GM23338 (cell line): ENCODE measurements at regions not wholly inside any gene's neighbourhood (a gene's known extent, or its start where the extent isn't known, plus 50 kb on each side); places are given as distances from the start of the nearest gene placed in this dataset.

Source experiments
- ATAC-seq: fragments of 200-7000 bp; cut with Tn5 transposase; 3 replicates; pipeline ENCODE4 v1.9.1; 2020
- DNase-seq: peaks from one replicate; pipeline ENCODE4 v3.0.0-alpha.2; 2015; ENCODE audit warnings: low spot score
- H2AFZ ChIP-seq: fragments of 200-600 bp; sonication (generic); 2 replicates; pipeline ENCODE4 v1.8.0; 2016; ENCODE audit warnings: antibody characterized with exemption, mild to moderate bottlenecking, moderate library complexity
- H3F3A ChIP-seq: fragments of 200-600 bp; sonication (generic); replicated peaks from 2 replicates; pipeline ENCODE4 v1.8.0; 2017; ENCODE audit warnings: antibody characterized with exemption, mixed run types, low read depth
- H3K27ac ChIP-seq: fragments of 200-600 bp; sonication (generic); 2 replicates; pipeline ENCODE4 v1.6.1; 2016; ENCODE audit warnings: low read depth
- H3K27me3 ChIP-seq: fragments of 200-600 bp; sonication (generic); 2 replicates; pipeline ENCODE4 v1.8.0; 2016; ENCODE audit warnings: mild to moderate bottlenecking, mixed run types, moderate library complexity; ENCODE audit not compliant: insufficient read depth
- H3K36me3 ChIP-seq: fragments of 200-600 bp; sonication (generic); 2 replicates; pipeline ENCODE4 v1.8.0; 2016; ENCODE audit warnings: mild to moderate bottlenecking; ENCODE audit not compliant: insufficient read depth
- H3K4me1 ChIP-seq: fragments of 200-600 bp; sonication (generic); 2 replicates; pipeline ENCODE4 v1.8.0; 2016; ENCODE audit warnings: mild to moderate bottlenecking, moderate library complexity; ENCODE audit not compliant: insufficient read depth
- H3K4me2 ChIP-seq: fragments of 200-600 bp; sonication (generic); 2 replicates; pipeline ENCODE4 v1.7.1; 2017; ENCODE audit warnings: mixed run types
- H3K4me3 ChIP-seq: fragments of 200-600 bp; sonication (generic); 2 replicates; pipeline ENCODE4 v1.6.1; 2016; ENCODE audit warnings: mixed run types
- H3K79me2 ChIP-seq: fragments of 200-600 bp; sonication (generic); replicated peaks from 2 replicates; pipeline ENCODE4 v1.8.0; 2017; ENCODE audit warnings: mild to moderate bottlenecking; ENCODE audit not compliant: insufficient read depth
- H3K9me2 ChIP-seq: fragments of 200-600 bp; sonication (generic); 2 replicates; pipeline ENCODE4 v1.8.0; 2017; ENCODE audit not compliant: insufficient read depth
- H4K20me1 ChIP-seq: fragments of 200-600 bp; sonication (generic); replicated peaks from 2 replicates; pipeline ENCODE4 v1.8.0; 2017; ENCODE audit warnings: mild to moderate bottlenecking; ENCODE audit not compliant: insufficient read depth
- H3K27ac Mint-ChIP-seq: 2 replicates; pipeline ENCODE4 v1.8.0; 2020; ENCODE audit warnings: inconsistent platforms, mild to moderate bottlenecking, moderate library complexity, mixed read lengths
- H3K27me3 Mint-ChIP-seq: 3 replicates; pipeline ENCODE4 v1.8.0; 2022; ENCODE audit warnings: low read depth, mild to moderate bottlenecking, moderate library complexity, mixed read lengths, inconsistent platforms; ENCODE audit not compliant: insufficient read depth, poor library complexity
- H3K36me3 Mint-ChIP-seq: 3 replicates; pipeline ENCODE4 v1.8.0; 2021; ENCODE audit warnings: low read depth, mild to moderate bottlenecking, inconsistent platforms, moderate library complexity, mixed read lengths
- H3K4me1 Mint-ChIP-seq: 3 replicates; pipeline ENCODE4 v1.8.0; 2020; ENCODE audit warnings: mild to moderate bottlenecking, inconsistent platforms, mixed read lengths
- H3K4me3 Mint-ChIP-seq: 3 replicates; pipeline ENCODE4 v1.8.0; 2021; ENCODE audit warnings: moderate library complexity, mild to moderate bottlenecking, inconsistent platforms, mixed read lengths
- H3K9me3 Mint-ChIP-seq: 3 replicates; pipeline ENCODE4 v1.8.0; 2020; ENCODE audit warnings: moderate library complexity, mild to moderate bottlenecking, inconsistent platforms, mixed read lengths
- EZH2 ChIP-seq: fragments of 200-600 bp; sonication (generic); IDR thresholded peaks from one replicate; pipeline ENCODE4 v1.8.0; 2017; ENCODE audit warnings: antibody characterized with exemption, mild to moderate bottlenecking, low read depth; ENCODE audit not compliant: unreplicated experiment
- NANOG ChIP-seq: IDR thresholded peaks from 2 replicates; pipeline ENCODE4 v1.6.1; 2016; ENCODE audit warnings: antibody characterized with exemption, borderline replicate concordance
- POLR2AphosphoS5 ChIP-seq: IDR thresholded peaks from 2 replicates; pipeline ENCODE4 v1.6.1; 2016; ENCODE audit warnings: antibody characterized with exemption, low read depth
- STAT1 ChIP-seq: IDR thresholded peaks from one replicate; pipeline ENCODE4 v1.6.1; 2016; ENCODE audit warnings: antibody characterized with exemption; ENCODE audit not compliant: unreplicated experiment
- ZNF331 ChIP-seq: fragments of 250-450 bp; sonication (Bioruptor Pico); IDR thresholded peaks from 2 replicates; pipeline ENCODE4 v1.5.0; 2020; ENCODE audit warnings: low read depth, mild to moderate bottlenecking, moderate library complexity
- TF ChIP-seq, protein P1 (sequence below): fragments of 250-450 bp; sonication (Bioruptor Pico); IDR thresholded peaks from 2 replicates; pipeline ENCODE4 v1.5.0; 2020; ENCODE audit warnings: mild to moderate bottlenecking, moderate library complexity
- TF ChIP-seq, protein P2 (sequence below): IDR thresholded peaks from 2 replicates; pipeline ENCODE4 v1.6.1; 2016; ENCODE audit warnings: antibody characterized with exemption

DNA sequence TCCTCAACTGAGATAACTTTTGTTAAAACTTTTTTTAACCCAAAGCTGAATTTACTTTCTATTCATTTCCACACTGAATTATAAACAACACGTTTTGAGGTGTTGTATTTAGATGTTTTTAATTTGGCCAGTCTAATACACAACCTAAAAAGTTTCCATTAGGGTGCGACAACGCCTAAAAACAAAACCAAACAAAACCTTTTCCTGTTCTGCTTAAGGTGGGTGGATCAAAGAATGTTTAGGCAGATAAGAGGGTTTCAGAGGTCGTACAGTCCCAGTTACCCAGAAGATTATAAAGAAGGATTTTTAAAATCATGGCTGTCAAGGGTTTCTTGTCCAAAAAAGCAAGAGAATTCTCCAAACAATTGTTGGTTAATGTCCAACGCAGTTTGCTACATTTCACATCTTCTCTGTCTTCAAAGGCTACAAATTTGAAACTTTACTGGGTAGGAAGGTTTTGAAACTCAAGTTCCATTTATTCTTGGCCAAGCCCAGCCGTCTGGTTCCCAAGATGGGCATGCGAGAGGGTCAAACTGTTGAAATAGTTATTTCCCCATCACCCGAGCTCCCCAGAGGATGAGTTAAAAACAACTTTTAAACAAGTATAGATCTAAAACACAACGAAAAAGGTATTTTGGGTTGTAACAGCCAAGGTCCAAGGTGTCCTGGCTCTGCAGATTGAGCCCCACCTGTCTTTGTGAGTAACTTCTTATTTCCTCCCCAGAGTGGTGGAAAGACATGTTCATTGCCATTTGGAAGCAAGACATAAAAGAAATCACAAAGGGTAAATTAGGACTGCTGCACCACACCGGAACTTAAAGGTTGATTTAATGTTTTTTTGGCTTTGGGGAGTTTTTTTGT lies 122.8 kb upstream of the MAP3K1 start (continued):
- TF ChIP-seq, protein P1, sequence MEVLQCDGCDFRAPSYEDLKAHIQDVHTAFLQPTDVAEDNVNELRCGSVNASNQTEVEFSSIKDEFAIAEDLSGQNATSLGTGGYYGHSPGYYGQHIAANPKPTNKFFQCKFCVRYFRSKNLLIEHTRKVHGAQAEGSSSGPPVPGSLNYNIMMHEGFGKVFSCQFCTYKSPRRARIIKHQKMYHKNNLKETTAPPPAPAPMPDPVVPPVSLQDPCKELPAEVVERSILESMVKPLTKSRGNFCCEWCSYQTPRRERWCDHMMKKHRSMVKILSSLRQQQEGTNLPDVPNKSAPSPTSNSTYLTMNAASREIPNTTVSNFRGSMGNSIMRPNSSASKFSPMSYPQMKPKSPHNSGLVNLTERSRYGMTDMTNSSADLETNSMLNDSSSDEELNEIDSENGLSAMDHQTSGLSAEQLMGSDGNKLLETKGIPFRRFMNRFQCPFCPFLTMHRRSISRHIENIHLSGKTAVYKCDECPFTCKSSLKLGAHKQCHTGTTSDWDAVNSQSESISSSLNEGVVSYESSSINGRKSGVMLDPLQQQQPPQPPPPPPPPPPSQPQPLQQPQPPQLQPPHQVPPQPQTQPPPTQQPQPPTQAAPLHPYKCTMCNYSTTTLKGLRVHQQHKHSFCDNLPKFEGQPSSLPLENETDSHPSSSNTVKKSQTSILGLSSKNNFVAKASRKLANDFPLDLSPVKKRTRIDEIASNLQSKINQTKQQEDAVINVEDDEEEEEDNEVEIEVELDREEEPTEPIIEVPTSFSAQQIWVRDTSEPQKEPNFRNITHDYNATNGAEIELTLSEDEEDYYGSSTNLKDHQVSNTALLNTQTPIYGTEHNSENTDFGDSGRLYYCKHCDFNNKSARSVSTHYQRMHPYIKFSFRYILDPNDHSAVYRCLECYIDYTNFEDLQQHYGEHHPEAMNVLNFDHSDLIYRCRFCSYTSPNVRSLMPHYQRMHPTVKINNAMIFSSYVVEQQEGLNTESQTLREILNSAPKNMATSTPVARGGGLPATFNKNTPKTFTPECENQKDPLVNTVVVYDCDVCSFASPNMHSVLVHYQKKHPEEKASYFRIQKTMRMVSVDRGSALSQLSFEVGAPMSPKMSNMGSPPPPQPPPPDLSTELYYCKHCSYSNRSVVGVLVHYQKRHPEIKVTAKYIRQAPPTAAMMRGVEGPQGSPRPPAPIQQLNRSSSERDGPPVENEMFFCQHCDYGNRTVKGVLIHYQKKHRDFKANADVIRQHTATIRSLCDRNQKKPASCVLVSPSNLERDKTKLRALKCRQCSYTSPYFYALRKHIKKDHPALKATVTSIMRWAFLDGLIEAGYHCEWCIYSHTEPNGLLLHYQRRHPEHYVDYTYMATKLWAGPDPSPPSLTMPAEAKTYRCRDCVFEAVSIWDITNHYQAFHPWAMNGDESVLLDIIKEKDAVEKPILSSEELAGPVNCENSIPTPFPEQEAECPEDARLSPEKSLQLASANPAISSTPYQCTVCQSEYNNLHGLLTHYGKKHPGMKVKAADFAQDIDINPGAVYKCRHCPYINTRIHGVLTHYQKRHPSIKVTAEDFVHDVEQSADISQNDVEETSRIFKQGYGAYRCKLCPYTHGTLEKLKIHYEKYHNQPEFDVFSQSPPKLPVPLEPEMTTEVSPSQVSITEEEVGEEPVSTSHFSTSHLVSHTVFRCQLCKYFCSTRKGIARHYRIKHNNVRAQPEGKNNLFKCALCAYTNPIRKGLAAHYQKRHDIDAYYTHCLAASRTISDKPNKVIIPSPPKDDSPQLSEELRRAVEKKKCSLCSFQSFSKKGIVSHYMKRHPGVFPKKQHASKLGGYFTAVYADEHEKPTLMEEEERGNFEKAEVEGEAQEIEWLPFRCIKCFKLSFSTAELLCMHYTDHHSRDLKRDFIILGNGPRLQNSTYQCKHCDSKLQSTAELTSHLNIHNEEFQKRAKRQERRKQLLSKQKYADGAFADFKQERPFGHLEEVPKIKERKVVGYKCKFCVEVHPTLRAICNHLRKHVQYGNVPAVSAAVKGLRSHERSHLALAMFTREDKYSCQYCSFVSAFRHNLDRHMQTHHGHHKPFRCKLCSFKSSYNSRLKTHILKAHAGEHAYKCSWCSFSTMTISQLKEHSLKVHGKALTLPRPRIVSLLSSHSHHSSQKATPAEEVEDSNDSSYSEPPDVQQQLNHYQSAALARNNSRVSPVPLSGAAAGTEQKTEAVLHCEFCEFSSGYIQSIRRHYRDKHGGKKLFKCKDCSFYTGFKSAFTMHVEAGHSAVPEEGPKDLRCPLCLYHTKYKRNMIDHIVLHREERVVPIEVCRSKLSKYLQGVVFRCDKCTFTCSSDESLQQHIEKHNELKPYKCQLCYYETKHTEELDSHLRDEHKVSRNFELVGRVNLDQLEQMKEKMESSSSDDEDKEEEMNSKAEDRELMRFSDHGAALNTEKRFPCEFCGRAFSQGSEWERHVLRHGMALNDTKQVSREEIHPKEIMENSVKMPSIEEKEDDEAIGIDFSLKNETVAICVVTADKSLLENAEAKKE (CRISPR knock-in tag): no peak
- TF ChIP-seq STAT1: no peak
- no peak for TF ChIP-seq ZNF331 (CRISPR knock-in tag)
- TF ChIP-seq POLR2AphosphoS5: no peak
- TF ChIP-seq, protein P2, sequence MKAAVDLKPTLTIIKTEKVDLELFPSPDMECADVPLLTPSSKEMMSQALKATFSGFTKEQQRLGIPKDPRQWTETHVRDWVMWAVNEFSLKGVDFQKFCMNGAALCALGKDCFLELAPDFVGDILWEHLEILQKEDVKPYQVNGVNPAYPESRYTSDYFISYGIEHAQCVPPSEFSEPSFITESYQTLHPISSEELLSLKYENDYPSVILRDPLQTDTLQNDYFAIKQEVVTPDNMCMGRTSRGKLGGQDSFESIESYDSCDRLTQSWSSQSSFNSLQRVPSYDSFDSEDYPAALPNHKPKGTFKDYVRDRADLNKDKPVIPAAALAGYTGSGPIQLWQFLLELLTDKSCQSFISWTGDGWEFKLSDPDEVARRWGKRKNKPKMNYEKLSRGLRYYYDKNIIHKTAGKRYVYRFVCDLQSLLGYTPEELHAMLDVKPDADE: no peak
- no peak for TF ChIP-seq EZH2
- TF ChIP-seq NANOG: no peak

DNA sequence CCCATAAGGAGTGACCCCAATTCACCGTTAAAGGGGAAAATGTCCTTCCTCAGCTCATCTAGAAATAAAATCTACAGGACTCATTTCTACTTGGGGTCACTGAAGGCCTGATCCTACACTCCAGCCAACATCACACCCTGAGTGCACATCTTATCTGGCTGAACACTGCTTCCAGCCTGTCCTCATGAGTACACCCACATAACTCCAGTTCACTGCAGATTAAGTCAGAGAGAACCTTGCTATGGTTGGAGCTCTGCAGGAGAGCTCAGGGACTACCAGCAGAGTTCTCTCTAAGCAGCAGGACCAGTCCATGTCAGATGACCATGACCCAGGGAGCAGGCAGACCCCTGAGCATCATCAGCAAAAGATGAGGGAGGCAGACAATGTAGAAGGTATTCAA lies 126.9 kb upstream of the MAP3K1 start:
- no peak overlapping the region for H3K27ac ChIP-seq
- no peaks in the 10 kb centered on the region for H3K36me3 ChIP-seq
- Mint-ChIP-seq H3K9me3 (no peaks in the 10 kb centered on the region), H3K4me1 (peaks cover 17% of the 10 kb centered on the region; the same call in 2 of the 3 replicates), H3K27ac (no peak overlapping the region), H3K4me3 (no peak overlapping the region), H3K27me3 (no peaks in the 10 kb centered on the region), H3K36me3 (no peaks in the 10 kb centered on the region)
- no peaks in the 10 kb centered on the region for H3K27me3 ChIP-seq
- no peaks in the 10 kb centered on the region for H4K20me1 ChIP-seq
- no peaks in the 10 kb centered on the region for H3F3A ChIP-seq
- DNase-seq (no peak), ATAC-seq (no peak)
- H3K4me1 ChIP-seq: peaks cover 7% of the 10 kb centered on the region
- no peaks in the 10 kb centered on the region for H3K9me2 ChIP-seq
- H3K4me2 ChIP-seq: no peak overlapping the region
- no peak overlapping the region for H2AFZ ChIP-seq
- no peaks in the 10 kb centered on the region for H3K79me2 ChIP-seq
- no peak overlapping the region for H3K4me3 ChIP-seq
- TF ChIP-seq, protein P1 (CRISPR knock-in tag): no peak
